ENCODE measurements at regions not wholly inside any gene's neighbourhood (a gene's known extent, or its start where the extent isn't known, plus 50 kb on each side); places are given as distances from the start of the nearest gene placed in this dataset.

DNA sequence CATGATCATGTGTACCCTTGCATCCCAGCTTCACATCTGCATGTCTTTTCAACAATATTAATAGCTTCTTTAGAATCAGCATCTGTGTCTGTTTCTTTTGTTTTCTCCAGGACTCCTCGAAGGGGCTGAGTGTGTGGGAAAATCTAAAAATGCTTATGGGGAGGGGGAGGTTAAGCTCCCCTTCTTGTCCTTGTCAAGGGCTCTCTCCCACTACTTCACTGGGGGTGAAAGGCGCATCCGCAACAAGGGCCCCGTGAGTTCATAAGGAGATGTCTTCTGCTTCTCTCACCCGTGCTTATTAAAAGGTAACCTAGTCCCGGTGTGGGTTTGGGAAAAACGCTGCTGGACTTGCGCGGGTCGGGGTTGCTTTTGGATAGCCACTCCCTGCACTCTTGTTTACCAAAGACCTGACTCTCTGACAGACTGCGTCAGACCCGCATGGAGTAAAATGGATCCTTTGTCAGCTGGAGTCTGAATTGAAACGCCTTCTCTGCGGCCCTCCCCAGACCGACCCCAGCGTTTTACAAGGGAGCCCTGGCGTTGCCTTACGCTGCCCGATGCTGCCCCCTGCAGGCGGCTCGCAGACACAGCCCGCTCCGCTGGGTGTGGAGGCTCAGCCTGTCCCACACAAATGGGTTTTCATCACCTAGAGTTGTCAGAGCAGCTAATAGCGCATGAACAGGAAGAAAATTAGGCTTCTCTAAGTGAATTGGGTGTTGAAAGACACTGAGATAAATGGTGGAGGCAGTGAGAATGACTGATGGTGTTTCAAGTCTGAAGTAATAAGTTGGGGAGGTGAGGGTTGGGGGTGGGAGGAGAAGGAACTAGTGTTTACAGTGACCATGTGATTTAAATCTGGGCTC is 53.8 kb downstream of the IER5 start:
- peak; percentile 89 for DNase-seq (ENCODE audit: low spot score)

DNA sequence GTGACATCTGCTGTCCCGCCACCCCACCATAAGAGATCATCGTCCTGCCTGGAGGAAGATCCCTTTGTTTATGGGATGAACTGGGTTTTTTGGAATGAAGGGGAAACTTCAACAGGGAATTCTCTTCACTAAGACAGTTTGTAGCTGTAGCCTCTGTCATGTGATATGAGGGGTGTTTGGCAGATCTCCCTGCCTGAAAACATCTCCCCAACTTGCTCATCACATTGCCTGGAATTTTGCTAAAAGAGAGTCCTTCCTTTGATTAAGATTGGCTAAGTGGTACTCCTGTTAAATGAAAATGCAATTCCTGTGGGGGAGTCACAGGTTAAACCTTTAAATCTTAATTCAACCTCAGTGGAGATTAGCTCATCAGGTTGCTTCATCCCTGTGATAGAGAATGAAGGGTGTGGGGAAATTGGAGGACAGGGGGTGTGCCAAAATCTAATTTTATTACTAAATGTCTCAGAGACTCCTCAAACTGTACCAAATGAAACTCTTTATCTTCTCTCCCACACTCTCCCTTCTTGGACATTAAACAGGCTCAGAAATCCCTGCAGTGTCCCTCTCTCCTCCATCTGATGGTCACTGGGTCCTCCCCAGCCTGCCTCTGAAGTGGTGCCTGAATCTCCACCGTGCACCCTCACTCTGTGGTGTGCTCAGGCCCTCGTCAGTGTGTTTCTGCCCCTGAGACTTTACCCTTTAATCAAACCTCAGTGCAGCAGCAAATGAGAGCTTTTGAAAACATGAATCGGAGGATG is 54.8 kb downstream of the IER5 start:
- no peak for DNase-seq (ENCODE audit: low spot score)

DNA sequence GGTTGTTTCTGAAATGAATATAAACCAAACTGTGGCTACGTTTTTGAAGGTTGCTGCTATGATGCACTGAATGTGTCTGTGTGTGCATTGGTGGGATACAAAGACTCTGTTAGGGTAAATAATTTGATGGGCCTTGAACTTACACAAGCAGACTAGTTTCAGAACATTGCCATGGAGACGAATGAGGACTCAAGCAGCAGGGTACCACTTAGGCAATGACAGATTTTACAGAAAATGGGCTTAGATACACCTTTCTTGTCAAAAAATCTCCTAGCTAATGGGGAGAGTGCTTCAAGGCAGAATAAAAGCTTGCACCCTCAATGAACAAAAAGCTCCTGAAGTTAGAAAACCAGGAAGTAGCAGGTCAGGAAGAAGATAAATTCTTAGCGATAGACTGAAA is 55.7 kb downstream of the IER5 start:
- DNase-seq (ENCODE audit: low spot score), result no peak

DNA sequence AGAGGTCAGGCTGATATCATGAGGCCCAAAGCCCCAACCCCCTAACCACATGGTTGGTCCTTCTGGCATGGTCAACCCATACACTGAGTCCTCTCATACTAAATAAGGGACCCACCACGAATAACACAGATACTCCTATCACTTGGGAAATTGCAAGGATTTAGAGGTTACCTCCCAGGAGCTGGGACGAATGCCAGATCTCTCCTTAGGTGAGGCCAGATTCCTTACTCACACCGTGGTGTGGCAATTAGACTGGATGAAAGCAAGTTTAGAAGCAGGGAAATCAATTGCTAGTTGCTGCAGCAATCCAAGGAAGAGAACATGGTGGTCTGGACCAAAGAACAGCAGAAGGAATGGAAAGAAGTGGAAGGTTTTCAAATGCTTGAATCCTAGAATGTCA is 60.1 kb downstream of the IER5 start:
- no peak for DNase-seq (ENCODE audit: low spot score)

DNA sequence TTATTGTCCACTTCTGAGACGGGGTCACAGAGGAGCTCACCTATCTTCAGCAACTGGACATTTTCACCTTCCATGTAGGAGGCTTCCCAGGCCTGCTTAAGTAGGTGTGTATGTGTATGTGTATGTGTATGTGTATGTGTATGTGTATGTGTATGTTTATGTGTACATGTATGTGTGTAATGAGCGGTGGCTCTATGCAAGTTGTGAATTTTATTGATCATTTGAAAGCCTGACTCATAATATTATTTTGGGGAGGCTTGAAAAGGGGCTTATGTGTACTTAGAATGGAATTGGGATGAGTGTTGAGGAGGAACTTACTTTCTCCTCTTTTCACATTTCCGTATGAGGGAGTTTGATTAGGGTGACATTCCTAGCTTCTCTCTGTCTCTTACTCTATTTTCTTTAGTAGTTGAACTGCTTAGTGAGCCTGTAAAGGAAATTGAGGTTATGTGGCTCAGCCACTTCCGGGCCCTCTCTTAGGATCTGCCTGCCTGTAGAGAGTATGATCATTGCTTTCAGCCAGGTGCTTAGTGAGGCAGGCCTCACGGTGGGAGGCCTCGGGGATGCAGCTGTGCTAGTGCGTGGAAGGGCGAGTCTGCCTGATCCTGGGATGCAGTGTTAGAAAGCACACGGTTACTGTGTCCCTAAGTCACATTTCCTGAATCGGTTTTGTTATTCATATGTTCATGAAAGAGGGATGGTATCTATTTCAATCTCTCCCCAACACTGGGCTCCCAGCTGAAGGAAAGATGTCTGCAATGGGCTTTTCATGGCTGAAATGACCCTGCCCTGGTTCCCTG is 61.0 kb downstream of the IER5 start:
- no peak for DNase-seq (ENCODE audit: low spot score)

DNA sequence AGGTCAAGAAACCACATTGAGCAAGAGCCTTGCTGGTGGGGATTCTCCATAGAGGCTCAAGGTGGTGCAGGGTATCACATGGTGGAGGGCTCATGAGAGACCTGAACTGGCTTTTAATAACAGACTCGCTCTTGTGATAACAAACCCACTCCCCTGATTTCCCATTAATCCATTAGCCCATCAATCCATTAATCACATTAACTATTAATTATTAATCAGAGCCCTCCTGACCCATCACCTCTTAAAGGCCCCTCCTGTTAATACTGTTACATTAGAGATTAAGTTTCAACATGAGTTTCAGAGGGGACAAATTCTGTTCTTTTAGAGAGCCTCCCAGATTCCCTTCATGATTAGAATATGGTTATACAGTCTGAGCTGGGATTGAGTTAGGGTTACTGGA is 61.8 kb downstream of the IER5 start:
- no peak for DNase-seq (ENCODE audit: low spot score)

DNA sequence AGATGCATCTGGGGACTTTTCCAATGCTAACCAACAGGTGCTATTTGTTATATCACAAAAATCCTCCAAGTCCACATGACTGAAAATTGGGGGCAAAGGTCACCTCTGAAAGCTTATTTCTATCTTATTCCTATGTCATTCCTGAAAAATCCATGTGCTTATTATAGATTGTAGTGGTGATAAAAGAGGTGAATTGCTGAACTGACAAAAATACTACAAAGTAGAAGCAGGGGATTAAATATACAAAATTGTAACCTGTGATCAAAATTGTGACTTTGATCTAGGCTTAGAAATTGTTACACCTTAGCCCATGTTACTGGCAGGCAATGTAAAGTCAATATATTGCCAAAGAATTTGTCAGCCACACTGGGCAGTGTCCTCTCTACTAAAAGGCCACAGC is 62.3 kb downstream of the IER5 start:
- no peak for DNase-seq (ENCODE audit: low spot score)

DNA sequence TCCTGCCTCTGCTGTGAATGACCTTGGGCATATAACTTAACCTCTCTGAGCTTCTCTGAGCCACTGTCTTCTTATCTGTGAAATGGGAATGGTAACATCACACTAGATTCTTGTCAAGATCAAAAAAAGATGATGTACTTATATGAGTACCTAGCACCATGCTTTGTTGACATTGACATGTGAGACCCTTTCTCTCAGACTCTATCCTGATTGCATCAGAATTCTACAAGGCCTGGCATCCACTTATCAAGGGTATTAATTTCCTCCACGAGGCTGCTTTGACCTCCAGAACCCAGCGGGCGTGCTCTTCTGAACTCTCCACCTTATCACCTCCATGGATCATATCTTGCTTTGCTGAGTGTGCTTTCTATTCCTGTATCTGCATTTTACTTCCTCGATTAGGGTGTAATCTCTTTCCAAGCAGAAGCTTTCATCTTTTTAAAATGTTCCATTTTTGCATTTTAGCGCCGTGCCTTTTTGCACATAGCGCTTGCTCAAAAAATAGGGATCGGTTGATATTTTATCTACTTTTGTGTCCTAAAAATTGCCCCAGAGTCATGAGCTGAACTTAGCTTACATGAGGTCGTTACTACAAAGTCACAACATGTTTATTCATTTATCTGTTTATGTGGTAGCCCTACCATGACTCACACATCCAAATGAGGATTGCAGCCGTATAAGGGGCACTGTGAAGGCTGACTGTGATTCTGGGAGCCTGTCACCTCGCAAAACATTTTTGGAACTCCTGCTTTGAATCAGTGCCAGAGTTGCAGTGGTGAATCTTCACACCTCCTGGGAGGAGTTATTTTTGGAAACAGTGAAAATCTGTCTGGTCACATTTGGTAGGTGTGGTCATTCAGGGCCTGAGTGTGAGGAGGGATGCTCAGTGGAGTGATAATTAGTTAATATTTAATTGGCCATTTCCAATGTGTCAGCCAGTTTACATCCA is 63.2 kb downstream of the IER5 start:
- DNase-seq (ENCODE audit: low spot score), result no peak

DNA sequence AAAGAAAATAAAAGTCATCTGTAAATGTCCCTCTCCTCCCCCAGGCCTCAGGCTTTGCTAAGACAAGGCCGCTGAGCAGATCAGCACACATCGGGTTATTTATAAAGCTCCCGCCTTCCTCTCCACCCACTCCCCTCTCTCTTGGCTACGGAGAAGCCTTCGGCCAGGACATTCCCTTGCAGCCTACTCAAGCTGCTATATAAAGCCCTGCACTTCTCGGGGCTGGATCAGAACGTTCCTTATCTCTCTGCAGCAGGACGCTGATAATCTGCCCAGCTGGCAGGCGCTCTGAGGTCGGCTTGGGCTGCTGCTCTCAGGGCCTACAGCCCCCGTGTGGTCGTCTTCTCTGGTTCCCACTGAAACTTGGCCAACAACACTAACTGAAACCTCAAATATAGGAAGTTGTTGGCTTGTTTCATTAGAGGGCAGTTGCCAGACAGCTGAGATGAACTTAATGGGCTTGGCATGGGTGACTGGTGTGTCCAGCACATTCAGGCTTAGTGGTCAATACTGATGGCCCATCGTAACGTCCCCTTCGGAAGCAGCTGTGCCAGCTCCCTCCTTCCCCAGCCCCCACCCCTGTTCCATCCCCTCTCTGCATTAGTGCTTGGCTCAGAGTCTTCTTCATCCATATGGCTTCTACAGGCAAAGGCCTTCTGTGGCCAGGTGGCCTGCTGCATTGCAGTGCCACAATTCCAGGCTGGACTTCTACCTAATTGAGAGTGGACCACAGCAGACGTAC is 64.6 kb downstream of the IER5 start:
- DNase-seq (ENCODE audit: low spot score), result peak; percentile 90

DNA sequence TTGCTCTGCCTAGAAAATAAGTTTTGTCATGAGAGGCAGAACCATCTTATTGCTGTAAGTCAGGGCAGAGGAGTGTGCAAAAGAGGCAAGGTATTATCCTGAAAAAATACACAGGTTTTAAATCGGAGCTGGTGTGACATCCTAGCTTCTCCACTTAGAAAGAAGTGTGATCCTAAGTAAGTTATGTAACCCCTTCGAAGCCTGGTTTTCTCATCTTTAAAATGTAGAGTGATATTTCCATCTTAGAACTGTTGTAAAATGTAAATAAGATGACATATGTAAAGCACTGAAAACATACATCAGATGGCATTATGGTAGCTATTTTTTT is 65.1 kb downstream of the IER5 start:
- DNase-seq (ENCODE audit: low spot score), result no peak

DNA sequence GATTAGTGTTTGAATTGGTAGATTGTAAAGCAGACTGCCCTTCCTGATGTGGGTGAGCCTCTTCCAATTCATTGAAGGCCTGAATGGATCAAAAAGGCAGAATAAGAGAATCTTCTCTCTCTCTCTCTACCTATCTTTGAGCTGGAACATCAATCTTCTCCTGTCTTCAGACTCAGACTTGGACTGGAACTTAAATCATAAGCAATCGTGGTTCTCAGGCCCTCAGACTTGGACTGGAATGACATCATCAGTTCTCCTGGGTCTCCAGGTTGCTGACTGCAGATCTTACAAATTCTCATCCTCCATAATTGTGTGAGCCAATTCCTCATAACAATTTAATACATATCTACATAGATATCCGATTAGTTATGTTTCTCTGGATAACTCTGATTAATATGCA is 66.8 kb downstream of the IER5 start:
- DNase-seq (ENCODE audit: low spot score), result no peak

DNA sequence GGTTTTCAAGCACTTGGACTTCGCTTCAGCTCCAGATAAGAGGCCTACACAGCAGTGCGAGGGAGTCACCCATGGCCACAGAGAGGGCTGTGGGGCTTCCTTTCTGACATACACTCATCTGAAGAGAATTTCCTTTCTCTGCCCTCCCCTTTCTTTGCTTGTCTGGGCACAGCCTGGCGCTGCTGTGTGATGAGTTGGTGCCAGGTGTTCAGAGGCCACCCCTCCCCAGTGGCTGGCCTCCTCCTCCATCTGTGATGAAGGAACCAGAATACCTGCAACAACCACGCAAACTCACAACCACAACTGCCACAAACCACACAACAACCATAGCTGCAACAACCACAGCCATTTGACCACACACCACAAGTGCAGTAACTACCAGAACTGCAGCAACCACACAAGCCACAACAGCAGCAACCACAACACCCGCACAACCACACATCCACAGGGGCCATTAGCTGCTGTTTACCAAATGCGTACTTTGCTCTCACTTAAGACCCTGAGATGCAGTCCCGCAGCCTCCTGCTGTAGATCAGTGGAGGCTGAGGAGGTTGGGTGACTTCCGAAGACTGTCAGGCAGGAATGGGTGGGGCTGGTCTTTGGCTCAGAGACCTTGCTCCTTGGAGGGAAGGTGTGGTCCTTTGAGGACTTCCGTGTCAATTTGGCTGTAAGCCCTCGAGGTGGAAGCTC is 71.1 kb downstream of the IER5 start:
- peak; percentile 76 for DNase-seq (ENCODE audit: low spot score)

DNA sequence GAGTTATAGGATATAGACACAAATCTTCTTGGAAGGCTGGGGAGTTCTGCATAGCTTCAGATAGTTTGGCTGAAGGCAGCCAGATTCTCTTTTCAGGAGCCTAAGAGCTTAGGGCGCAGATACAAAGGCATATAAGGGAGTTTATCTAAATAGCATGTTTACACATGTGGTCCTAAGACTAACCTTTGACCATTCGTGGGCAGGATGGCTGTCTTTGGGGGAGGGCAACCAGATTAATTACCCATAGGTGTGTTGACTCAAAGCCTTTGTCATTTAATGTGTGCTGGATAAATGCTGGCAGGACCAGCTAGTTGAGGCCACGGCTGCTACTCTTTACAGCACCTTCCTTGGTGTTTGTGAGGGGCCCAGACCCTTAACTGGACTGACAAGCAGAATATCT is 71.8 kb downstream of the IER5 start:
- no peak for DNase-seq (ENCODE audit: low spot score)

DNA sequence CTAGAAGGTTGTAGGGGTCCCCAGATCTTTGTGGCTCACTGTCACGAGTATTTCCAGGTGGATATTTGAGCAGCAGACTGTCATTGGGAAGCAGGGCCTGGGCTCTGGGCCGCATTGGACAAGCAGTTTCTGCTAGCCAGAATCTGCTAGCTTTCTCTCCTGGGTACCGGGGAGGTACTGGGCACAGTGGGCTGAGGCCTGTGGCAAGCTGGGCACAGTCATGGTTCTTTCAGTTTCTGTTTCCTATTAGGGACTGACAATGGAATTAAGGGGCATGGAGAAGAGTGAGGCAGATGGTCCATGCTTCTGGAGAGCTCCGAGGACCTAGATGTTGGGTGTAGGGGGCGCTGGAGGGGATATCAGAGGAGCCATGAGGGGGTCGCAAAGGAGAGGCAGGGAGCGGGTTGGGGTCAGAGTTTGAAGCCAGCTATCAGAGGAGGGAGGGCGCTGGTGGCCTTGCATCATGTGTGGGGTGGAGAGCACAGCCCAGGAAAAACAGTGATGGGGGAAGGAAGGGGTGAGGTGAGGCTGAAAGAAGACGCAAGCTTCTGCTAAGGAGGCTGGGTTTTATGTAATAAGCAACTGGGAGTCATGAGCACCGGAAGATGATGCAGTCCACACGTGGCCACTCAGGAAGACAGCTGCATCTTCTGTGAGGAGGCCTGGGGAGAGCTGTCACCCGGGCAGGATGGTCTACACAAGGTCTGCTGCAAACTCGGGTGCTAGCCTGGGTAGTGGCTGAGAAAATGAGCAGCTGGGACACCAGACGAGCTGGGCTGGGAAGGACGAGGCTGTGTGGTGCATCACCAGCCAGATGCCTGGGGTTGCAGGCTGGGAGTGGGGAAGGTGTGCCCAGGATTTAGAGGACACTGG is 72.7 kb downstream of the IER5 start:
- no peak for DNase-seq (ENCODE audit: low spot score)

DNA sequence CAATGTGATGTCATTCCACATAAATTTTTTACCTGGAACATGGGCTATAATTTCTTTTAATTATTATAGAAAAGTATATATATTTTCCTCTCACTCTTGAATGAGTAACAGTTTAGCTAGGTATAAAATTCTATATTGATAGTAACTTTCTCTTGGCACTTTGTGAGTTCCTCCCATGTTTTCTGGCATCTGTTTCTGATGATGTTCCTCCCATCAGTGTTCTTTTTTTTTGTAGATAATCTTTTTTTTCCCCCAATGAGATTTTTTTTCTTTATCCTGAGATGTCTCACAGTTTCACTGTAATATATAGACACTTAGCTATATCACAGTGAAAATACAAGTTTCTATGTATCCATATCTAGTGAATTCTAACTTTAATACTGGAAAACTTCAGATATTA is 75.2 kb downstream of the IER5 start:
- DNase-seq (ENCODE audit: low spot score), result no peak

DNA sequence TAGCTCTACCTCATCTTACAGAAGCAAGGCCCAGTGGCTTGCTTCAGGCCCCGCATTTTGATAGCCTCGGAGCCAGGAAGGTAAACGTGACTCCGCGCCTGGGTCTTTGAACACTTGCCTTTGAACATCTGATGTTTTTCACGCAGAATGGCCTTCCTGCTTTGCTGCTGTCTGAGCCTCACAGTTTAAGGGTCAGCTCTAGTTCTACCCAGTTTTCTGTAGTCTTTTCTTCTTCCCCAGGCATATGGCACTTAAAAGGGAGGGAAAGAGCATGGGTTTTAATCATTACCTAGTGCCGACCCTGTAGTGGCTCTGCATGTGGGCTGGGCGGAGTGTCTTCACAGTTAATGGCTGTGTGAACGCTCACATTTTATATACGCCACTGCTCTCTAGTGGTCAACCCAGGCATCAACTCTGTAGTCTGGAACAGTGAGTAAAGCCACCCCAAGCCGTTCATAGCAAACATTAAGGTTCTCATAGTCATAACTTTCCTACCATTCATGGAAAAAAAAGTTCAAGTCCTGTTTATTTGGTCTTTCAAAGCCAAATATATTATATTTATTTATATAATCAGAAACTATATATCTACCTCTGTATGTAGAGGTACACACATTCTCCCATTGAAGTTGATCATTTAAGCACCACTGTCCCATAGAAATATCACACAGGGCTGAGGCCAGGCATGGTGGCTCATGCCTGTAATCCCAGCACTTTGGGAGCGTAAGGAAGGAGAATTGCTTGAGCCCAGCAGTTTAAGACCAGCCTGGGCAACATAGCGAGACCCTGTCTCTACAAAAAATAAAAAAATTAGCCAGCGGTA is 78.1 kb downstream of the IER5 start:
- DNase-seq (ENCODE audit: low spot score), result peak; percentile 69

DNA sequence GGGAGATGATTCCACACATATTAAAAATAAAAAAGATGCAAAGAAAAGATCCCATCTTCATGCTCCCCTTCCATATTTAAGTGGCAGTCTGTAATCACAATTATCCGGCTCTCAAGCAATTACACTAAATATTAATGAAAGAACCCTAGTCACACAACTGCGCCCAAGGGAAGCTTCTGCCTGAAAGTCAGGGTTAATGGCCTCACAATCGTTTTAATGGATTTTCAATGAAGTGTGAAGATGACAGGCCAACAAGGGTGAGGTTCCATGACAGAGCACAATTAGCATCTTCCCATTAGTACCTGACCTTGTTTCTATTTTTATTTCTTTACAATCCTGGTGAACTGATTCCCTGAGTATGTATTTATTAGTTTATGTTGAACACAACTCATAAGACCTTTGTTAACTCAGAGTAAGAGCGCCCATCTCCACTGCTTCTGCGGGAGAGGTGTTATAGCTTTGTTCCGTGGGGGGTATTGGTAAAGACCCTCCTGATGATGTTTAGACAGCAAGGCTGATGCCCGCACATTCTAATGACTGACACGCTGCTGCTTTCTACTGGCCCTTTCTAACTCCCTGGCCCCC is 80.9 kb downstream of the IER5 start:
- no peak for DNase-seq (ENCODE audit: low spot score)

DNA sequence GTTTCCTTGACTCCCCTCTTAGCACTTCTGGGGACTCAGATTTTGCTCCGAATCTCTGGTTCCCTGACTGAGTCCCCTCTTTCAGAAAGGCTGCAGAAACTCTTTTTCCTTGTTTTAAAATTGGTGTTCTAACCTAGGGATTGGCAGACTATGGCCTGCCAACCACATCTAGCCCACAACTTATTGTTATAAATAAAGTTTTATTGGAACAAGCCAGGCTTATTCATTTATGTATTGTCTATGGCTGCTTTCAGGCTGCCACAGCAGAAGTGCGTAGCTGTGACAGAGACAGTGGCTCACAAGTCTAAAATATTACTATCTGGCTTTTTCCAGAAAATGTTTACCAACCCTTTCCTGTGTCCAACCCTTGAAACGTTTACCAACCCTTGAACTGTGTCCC is 81.7 kb downstream of the IER5 start:
- no peak for DNase-seq (ENCODE audit: low spot score)

Measured in ureter (tissue), 1 donor.